ENCODE measurements at regions not wholly inside any gene's neighbourhood (a gene's known extent, or its start where the extent isn't known, plus 50 kb on each side); places are given as distances from the start of the nearest gene placed in this dataset.

DNA sequence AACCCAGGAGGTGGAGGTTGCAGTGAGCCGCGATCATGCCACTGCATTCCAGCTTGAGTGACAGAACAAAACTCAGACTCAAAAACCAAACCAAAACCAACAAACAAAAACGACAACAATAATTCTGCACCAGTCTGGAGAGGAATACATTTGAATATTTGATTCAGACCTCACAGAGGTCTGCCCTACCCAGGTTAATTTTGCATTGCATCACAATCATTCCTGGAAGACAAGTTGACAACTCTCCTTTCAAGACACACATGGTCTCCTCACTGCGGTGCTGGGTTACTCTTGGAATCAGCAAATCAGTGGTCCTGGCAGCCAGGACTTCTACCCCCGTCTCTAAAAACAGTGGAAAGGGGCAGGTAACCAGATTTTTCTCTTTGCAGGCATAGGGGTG is 79.9 kb upstream of the TMTC4 start:
- DNase-seq: no peak

DNA sequence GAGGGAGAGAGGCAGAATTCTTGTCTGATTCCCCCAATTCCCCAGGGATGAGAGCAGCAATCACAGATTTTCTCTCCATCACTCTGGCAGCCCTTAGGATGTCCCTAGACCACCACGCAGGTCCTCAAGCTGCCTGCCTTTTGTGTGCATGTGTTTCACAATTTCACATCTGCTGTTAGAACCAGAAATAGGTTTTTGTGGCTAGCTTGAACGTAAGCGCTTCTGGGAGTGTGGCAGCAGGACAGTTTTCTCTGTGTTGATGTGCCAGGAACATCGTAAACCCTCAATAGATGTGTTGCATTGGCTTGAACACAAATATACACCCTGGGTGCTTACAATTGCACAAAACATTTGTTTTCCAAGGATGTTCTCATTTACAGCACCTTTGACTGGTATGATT is 78.8 kb upstream of the TMTC4 start:
- peak; percentile 75 for DNase-seq

DNA sequence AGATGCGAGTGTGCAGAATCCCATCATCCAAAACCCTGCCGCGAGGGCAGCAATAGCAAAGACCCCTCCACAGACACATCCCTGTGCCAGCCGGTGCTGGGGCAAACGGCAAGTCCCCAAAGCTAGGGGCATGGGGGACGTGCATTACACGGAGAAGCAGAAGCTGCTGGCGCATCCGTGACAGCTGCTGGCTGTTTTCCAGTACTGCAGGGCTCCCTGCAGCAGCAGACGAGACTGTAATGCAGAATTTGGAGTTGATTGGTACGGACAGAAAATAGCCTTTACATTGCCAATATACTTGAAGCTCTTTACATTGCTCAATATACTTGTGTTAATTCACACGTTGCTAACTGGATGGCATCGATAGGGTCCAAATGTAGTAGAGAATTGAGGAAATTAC is 77.2 kb upstream of the TMTC4 start:
- DNase-seq: peak; percentile 67

DNA sequence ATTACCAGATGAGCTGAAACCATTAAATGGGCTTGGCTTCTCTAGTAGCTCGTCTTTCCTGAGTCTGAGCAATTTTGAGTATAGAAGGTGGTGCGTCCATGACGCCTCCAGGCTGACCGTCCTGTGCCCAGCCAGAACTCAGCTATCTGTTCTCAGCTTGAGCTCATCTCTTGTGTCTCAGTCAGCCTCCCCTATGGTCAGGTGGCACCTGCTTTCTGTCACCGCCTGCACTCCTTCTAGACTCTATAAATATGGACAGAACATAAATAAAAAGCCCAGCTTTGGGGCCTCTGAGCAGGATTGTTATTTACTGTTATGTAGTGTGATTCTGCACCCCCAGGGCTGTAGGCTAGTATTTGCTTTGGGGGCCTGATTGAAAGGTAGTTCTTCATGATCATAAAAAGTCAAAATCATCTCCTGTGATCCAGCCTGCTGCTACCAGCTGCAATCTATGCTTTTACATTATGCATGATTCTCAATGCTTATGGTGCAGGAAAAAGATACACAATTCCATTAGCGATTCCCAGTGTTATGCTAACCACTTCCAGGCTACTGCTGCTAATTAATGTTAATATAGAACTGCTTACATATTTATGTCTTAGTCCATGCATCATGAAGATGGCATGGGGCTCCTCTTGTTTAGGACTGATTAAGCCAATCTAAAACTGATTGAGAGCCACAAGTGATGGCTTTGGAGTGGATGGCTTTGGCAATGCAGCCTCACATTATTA is 72.5 kb upstream of the TMTC4 start:
- DNase-seq: no peak

DNA sequence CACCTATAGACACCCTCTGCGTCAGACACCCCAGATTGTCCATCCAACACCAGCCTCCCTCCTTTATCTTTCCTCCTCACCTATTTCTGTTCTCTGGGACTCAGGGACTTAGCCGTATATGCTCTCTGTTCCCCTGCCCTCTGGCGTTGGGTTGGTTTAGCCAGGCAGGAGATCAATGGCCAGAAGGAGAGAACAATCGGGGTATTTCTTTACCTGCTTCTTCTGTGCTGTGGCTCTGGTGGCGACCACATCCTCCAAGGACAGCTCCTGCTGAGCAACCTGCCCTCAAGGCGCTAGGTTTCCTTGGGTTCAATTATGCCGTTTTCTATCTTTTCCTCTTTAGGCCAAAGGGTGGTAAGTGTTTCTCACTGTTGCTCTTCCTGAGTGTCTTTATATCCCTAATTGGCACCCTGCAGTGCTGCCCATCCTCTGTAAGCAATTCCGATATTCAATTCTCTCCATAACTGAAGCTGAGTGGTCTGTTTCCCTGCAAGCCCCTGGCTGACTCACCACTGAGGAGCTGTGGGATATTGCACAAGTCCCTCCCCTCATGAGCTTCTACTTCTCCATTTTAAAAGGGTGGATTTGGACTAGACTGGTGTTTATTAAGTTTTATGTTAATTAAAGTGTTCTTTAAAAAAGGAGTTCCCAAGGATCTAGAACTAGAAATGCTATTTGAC is 63.7 kb upstream of the TMTC4 start:
- no peak for DNase-seq

DNA sequence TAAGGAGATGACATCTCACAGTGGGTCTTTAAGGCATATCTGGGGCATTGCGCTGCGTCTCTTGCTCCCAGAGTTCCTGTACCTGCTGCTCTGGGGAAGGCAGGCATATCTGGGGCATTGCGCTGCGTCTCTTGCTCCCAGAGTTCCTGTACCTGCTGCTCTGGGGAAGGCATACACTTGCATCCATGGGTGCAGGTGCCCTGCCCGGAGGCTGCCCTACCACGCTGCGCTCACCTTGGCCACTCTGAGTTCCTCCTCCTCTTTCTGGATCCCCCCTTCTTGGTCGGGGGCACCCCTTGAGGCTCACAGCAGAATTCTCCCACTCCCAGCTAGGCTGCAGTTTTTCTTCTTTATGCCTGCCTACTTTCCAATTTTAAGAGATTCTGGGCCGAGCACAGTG is 60.9 kb upstream of the TMTC4 start:
- no peak for DNase-seq

DNA sequence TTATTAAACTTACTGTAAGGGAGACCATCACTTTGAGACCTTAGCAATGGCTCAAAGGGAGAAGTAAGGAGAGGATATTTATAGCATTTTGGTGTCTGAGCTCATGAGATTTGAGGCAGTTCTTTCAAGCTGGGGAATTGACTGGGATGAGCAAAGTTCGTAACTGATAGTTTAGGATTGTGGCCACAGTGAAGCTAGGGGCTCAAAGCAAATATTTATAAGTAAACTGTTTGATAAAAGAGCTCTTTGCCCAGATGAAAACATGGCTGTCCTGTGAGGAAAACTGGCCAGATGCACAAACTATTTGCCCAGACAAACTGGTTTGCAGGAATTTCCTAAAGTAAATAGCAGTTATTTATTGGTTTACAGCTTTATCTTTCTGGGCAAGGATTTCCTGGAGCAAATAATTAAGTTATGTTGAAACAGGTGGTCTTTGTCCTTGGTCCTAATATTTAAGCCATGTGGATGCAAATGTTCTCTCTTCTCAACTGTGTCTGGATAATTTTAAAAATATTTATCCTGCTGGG is 59.7 kb upstream of the TMTC4 start:
- no peak for DNase-seq

DNA sequence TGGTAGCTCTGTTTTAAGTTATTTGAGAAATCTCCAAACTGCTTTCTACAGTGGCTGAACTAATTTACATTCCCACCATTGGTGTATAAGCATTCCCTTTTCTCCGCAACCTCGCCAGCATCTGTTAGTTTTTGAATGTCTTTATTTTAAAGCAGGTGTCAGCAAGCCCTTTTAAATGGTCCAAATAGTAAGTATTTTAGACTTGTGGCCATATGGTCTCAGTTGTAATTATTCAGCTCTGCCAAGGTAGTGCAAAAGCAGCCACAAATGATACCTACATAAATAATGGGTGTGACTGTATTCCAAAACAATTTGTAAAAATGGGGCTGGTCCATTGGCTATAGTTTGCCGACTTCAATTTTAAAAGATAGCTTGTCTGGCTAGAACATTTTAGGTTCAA is 58.7 kb upstream of the TMTC4 start:
- DNase-seq: peak; percentile 24

DNA sequence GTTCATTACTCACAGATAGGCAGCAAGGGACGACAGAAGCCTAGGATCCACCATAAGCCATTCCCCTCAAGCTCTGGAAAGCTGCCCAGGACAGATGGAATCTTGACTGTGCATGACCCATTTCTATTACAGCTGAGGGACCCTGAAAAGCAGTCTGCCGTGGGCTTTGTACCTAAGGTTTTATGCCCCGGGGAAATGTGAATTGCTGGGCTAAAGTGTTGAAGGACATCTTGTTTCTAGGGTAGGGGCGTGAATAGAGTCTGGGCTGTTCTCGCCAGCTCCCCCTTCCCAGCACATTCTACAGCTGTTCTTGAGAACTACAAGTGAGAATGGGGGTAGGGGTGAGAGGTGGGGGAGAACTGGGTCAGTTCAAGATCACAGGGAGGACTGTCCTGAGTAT is 53.6 kb upstream of the TMTC4 start:
- no peak for DNase-seq

DNA sequence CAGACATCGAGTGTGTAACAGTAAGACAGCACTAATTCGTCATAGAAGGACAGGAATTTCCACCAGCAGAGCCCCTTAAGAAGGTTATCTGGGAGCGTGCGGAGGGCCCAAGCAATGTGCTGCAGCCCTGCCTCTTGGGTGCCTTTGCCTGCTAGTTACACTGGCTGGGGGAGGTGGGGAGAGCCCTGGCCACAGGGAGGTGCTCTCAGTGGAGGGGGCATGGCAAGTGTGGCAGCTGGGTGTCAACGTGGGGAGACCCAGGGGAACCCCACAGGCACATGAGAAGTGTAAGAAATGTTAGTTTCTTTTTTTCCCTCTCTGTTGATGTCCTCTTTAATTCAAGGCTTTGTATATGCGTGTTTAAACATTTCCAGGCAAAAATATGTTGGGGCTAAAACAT is 50.9 kb upstream of the TMTC4 start:
- DNase-seq: no peak

DNA sequence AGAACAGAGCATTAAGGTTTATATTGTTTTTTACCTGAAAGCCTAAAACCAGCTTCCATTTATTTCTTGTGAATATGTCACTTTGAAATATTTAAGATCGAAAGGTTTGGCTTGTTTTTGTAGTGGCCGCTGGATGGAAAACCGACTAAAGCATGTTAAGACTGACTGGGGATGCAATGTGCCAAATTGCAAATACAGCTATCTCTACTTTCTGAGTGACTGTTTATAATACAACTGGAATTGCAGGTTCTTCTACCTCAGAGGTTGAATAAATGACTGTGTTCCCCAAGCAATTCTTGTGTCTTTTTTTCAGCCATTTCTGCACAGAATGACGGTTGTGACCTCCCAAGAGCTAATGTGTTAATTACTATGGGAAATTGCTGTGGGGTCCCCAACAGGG is 50.0 kb upstream of the TMTC4 start:
- DNase-seq: no peak
